AG09319 (cell line): ENCODE measurements at regions not wholly inside any gene's neighbourhood (a gene's known extent, or its start where the extent isn't known, plus 50 kb on each side); places are given as distances from the start of the nearest gene placed in this dataset.
A peak's percentile ranks its signal among the peaks of the same experiment; 100 is the strongest.

Experiments used
- DNase-seq: peaks from one replicate; pipeline ENCODE4 v3.0.0-alpha.2; 2010; ENCODE audit warnings: low read depth; ENCODE audit errors: extremely low read depth
- CTCF ChIP-seq: IDR thresholded peaks from 2 replicates; pipeline ENCODE4 v1.5.1; 2011; ENCODE audit warnings: low read depth, mild to moderate bottlenecking, inconsistent platforms, low read length, moderate library complexity

GRCh38 chr9:107749787-107750444 is 260.3 kb upstream of the KLF4 start:
- TF ChIP-seq CTCF, result no peak
- peak; percentile 93 for DNase-seq

- no peak for TF ChIP-seq CTCF
- no peak for DNase-seq
These were observed 255.3 kb upstream of the KLF4 start for GRCh38 chr9:107744873-107745272.

- TF ChIP-seq CTCF, result no peak
- DNase-seq, result no peak
These were observed 253.2 kb upstream of the KLF4 start for GRCh38 chr9:107742531-107743309.

- no peak for DNase-seq
- TF ChIP-seq CTCF, result no peak
These were observed 250.8 kb upstream of the KLF4 start for GRCh38 chr9:107740088-107740980.

GRCh38 chr9:107739601-107740082 is 250.1 kb upstream of the KLF4 start:
- peak; percentile 68 for DNase-seq
- TF ChIP-seq CTCF, result no peak

GRCh38 chr9:107738789-107739188 is 249.2 kb upstream of the KLF4 start:
- no peak for TF ChIP-seq CTCF
- DNase-seq, result no peak
